ENCODE measurements at regions not wholly inside any gene's neighbourhood (a gene's known extent, or its start where the extent isn't known, plus 50 kb on each side); places are given as distances from the start of the nearest gene placed in this dataset.

DNA sequence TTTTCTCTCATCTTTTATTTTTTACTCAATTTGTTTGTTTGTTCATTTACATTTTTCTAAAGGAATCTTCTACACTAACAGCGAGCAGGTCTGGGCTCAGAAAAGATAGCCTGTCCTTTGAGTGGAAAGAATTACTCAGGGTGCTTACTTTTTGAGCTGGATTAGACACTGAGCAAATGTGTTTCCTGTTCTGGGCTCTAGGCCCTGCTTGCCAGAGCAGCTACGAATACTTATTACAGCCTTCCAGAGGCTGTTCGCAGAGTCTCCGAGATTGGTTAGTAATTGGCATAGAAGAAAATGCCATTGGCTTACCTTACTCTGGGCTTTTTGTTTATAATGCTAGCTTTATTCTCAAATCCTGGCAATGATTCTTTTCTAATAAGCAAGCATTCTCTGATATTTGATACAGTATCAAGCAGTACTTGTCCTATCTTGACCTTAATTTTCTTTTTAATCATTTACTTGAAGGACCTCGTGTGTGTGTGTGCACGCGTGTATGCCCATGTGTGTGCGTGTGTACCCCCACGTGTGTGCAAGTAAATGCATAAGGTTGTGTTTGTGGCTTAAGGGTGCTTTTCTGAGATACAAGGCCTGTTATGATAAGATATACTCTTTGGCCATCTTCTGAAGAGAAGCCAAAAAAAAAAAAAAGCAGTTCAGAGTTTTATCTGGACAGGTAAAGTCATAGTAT lies 76.2 kb upstream of the GRXCR1 start:
- Mint-ChIP-seq H3K27me3 (ENCODE audit: low read depth) (no peaks in the 10 kb centered on the region), H3K4me1 (no peaks in the 10 kb centered on the region), H3K9me3 (no peaks in the 10 kb centered on the region), H3K36me3 (no peaks in the 10 kb centered on the region), H3K27ac (no peak overlapping the region), H3K4me3 (no peak overlapping the region)
- ATAC-seq: no peak
- DNase-seq (ENCODE audit: low spot score): no peak
- TF ChIP-seq ZNF121 (CRISPR knock-in tag; IDR thresholded peaks at IDR 0.05): no peak
- TF ChIP-seq PRDM15 (CRISPR knock-in tag; IDR thresholded peaks at IDR 0.05): no peak
- TF ChIP-seq MAX (CRISPR knock-in tag; IDR thresholded peaks at IDR 0.05): no peak
- TF ChIP-seq IRF2 (CRISPR knock-in tag; IDR thresholded peaks at IDR 0.05; ENCODE audit: borderline replicate concordance, low read depth): no peak
- no peak for TF ChIP-seq ZNF219 (CRISPR knock-in tag; IDR thresholded peaks at IDR 0.05; ENCODE audit: borderline replicate concordance)
- TF ChIP-seq GTF2I (CRISPR knock-in tag; conservative IDR thresholded peaks at IDR 0.05): no peak
- TF ChIP-seq NFATC4 (CRISPR knock-in tag; IDR thresholded peaks at IDR 0.05): no peak
- TF ChIP-seq FOXK1 (CRISPR knock-in tag; IDR thresholded peaks at IDR 0.05): no peak
- TF ChIP-seq, protein P1, sequence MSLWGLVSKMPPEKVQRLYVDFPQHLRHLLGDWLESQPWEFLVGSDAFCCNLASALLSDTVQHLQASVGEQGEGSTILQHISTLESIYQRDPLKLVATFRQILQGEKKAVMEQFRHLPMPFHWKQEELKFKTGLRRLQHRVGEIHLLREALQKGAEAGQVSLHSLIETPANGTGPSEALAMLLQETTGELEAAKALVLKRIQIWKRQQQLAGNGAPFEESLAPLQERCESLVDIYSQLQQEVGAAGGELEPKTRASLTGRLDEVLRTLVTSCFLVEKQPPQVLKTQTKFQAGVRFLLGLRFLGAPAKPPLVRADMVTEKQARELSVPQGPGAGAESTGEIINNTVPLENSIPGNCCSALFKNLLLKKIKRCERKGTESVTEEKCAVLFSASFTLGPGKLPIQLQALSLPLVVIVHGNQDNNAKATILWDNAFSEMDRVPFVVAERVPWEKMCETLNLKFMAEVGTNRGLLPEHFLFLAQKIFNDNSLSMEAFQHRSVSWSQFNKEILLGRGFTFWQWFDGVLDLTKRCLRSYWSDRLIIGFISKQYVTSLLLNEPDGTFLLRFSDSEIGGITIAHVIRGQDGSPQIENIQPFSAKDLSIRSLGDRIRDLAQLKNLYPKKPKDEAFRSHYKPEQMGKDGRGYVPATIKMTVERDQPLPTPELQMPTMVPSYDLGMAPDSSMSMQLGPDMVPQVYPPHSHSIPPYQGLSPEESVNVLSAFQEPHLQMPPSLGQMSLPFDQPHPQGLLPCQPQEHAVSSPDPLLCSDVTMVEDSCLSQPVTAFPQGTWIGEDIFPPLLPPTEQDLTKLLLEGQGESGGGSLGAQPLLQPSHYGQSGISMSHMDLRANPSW (CRISPR knock-in tag; conservative IDR thresholded peaks at IDR 0.05; ENCODE audit: low read depth): no peak
- ChIA-PET POLR2A (no interaction called here), CTCF (interaction anchor here (1.6 kb wide), 1 partner anchor 248 kb away, joined by 4 read pairs; no protein-coding TSS in a partner anchor)

- H3K27ac Mint-ChIP-seq: no peak overlapping the region
- H3K36me3 Mint-ChIP-seq: no peaks in the 10 kb centered on the region
- H3K4me3 Mint-ChIP-seq: no peak overlapping the region
Measured at GRCh38 chr4:42809419-42810084, 83.0 kb upstream of the GRXCR1 start.

More at GRCh38 chr4:42809419-42810084, 83.0 kb upstream of the GRXCR1 start:
- H3K9me3 Mint-ChIP-seq: peaks cover 19% of the 10 kb centered on the region
- ChIA-PET CTCF (no interaction called here), POLR2A (no interaction called here)
- ATAC-seq: no peak
- no peak for DNase-seq (ENCODE audit: low spot score)
- TF ChIP-seq JUN (CRISPR knock-in tag; IDR thresholded peaks at IDR 0.05) (no peak), ZNF219 (CRISPR knock-in tag; IDR thresholded peaks at IDR 0.05; ENCODE audit: borderline replicate concordance) (no peak), CREM (CRISPR knock-in tag; IDR thresholded peaks at IDR 0.05) (no peak), MXD4 (CRISPR knock-in tag; IDR thresholded peaks at IDR 0.05; ENCODE audit: borderline replicate concordance) (no peak), USF2 (CRISPR knock-in tag; IDR thresholded peaks at IDR 0.05) (no peak), FOXK1 (CRISPR knock-in tag; IDR thresholded peaks at IDR 0.05) (no peak), ATF6 (CRISPR knock-in tag; IDR thresholded peaks at IDR 0.05) (no peak)
- TF ChIP-seq, protein P2, sequence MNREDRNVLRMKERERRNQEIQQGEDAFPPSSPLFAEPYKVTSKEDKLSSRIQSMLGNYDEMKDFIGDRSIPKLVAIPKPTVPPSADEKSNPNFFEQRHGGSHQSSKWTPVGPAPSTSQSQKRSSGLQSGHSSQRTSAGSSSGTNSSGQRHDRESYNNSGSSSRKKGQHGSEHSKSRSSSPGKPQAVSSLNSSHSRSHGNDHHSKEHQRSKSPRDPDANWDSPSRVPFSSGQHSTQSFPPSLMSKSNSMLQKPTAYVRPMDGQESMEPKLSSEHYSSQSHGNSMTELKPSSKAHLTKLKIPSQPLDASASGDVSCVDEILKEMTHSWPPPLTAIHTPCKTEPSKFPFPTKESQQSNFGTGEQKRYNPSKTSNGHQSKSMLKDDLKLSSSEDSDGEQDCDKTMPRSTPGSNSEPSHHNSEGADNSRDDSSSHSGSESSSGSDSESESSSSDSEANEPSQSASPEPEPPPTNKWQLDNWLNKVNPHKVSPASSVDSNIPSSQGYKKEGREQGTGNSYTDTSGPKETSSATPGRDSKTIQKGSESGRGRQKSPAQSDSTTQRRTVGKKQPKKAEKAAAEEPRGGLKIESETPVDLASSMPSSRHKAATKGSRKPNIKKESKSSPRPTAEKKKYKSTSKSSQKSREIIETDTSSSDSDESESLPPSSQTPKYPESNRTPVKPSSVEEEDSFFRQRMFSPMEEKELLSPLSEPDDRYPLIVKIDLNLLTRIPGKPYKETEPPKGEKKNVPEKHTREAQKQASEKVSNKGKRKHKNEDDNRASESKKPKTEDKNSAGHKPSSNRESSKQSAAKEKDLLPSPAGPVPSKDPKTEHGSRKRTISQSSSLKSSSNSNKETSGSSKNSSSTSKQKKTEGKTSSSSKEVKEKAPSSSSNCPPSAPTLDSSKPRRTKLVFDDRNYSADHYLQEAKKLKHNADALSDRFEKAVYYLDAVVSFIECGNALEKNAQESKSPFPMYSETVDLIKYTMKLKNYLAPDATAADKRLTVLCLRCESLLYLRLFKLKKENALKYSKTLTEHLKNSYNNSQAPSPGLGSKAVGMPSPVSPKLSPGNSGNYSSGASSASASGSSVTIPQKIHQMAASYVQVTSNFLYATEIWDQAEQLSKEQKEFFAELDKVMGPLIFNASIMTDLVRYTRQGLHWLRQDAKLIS (CRISPR knock-in tag; IDR thresholded peaks at IDR 0.05; ENCODE audit: borderline replicate concordance): no peak
- TF ChIP-seq, protein P3, sequence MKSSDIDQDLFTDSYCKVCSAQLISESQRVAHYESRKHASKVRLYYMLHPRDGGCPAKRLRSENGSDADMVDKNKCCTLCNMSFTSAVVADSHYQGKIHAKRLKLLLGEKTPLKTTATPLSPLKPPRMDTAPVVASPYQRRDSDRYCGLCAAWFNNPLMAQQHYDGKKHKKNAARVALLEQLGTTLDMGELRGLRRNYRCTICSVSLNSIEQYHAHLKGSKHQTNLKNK (CRISPR knock-in tag; IDR thresholded peaks at IDR 0.05): no peak
- no peaks in the 10 kb centered on the region for H3K27me3 Mint-ChIP-seq (ENCODE audit: low read depth)
- H3K4me1 Mint-ChIP-seq: no peaks in the 10 kb centered on the region

All from WTC11 (cell line).